GM19035 (cell line): ENCODE measurements at regions not wholly inside any gene's neighbourhood (a gene's known extent, or its start where the extent isn't known, plus 50 kb on each side); places are given as distances from the start of the nearest gene placed in this dataset.
"Not testable (repeated sequence)": the region's sequence is repeated elsewhere in the genome, so short reads cannot be mapped to it uniquely, and the experiment has no call there.

Experiments used
- ATAC-seq: cut with Tn5 transposase; IDR thresholded peaks from one replicate; pipeline ENCODE4 v1.9.1; 2021; ENCODE audit not compliant: unreplicated experiment

- ATAC-seq = no peak
These were observed 125.7 kb upstream of the NKX1-1 start for GRCh38 chr4:1531683-1532548.

- ATAC-seq = no peak
These were observed 124.1 kb upstream of the NKX1-1 start for GRCh38 chr4:1530356-1530755.

- no peak for ATAC-seq
These were observed 118.5 kb upstream of the NKX1-1 start for GRCh38 chr4:1524761-1525160.

GRCh38 chr4:1523907-1524636 lies 117.8 kb upstream of the NKX1-1 start:
- no peak for ATAC-seq

- ATAC-seq = no peak
These were observed 117.3 kb upstream of the NKX1-1 start for GRCh38 chr4:1523506-1523905.

- no peak for ATAC-seq
These were observed 116.8 kb upstream of the NKX1-1 start for GRCh38 chr4:1523033-1523432.

GRCh38 chr4:1522606-1523005 lies 116.4 kb upstream of the NKX1-1 start:
- no peak for ATAC-seq

- no peak for ATAC-seq
These were observed 115.6 kb upstream of the NKX1-1 start for GRCh38 chr4:1521821-1522361.

- not testable (repeated sequence) for ATAC-seq
These were observed 114.7 kb upstream of the NKX1-1 start for GRCh38 chr4:1520795-1521576.

GRCh38 chr4:1519787-1520661 lies 113.8 kb upstream of the NKX1-1 start:
- no peak for ATAC-seq

- ATAC-seq = no peak
These were observed 112.9 kb upstream of the NKX1-1 start for GRCh38 chr4:1518997-1519700.

GRCh38 chr4:1517592-1518411 lies 111.6 kb upstream of the NKX1-1 start:
- ATAC-seq = no peak

GRCh38 chr4:1516881-1517480 lies 110.7 kb upstream of the NKX1-1 start:
- ATAC-seq = no peak

GRCh38 chr4:1516261-1516660 lies 110.0 kb upstream of the NKX1-1 start:
- no peak for ATAC-seq

GRCh38 chr4:1515763-1516162 lies 109.5 kb upstream of the NKX1-1 start:
- ATAC-seq = no peak

GRCh38 chr4:1515156-1515555 lies 108.9 kb upstream of the NKX1-1 start:
- ATAC-seq = no peak

GRCh38 chr4:1514612-1515011 lies 108.4 kb upstream of the NKX1-1 start:
- no peak for ATAC-seq

- no peak for ATAC-seq
These were observed 107.8 kb upstream of the NKX1-1 start for GRCh38 chr4:1513936-1514483.
